Peyer's patch (tissue), 4 donors: ENCODE measurements at regions not wholly inside any gene's neighbourhood (a gene's known extent, or its start where the extent isn't known, plus 50 kb on each side); places are given as distances from the start of the nearest gene placed in this dataset.

Source experiments
- DNase-seq, 3 donors: peaks; one replicate each; pipeline ENCODE4 v3.0.0-alpha.2; 2017 to 2019
- H3K27ac ChIP-seq, 4 donors: fragments of 200-600 bp; sonication (generic); one replicate each; pipeline ENCODE4 v1.5.1; 2016 to 2019
- H3K27me3 ChIP-seq, 2 donors: fragments of 200-600 bp; sonication (generic); one replicate each; pipeline ENCODE4 v1.5.1; 2019
- H3K36me3 ChIP-seq, 3 donors: fragments of 200-600 bp; sonication (generic); one replicate each; pipeline ENCODE4 v1.5.1; 2016 to 2019
- H3K4me1 ChIP-seq, 4 donors: fragments of 200-600 bp; sonication (generic); one replicate each; pipeline ENCODE4 v1.5.1; 2016 to 2019
- H3K4me3 ChIP-seq, 4 donors: fragments of 200-600 bp; sonication (generic); 1 replicate in 3 of 4; 2 replicates in 1 of 4; pipeline ENCODE4 v1.5.1; 2016 to 2019; ENCODE audit warnings: mild to moderate bottlenecking in 1 of 4
- H3K9me3 ChIP-seq, 4 donors: fragments of 200-600 bp; sonication (generic); one replicate each; pipeline ENCODE4 v1.5.1; 2016 to 2019; ENCODE audit warnings: mild to moderate bottlenecking in 1 of 4
- CTCF ChIP-seq, 6 experiments: fragments of 450-650 bp in 4 of 6; fragments of 200-600 bp in 2 of 6; sonication (generic) in 1 of 6; IDR thresholded peaks; one replicate each; pipeline ENCODE4 v1.5.1; 2017 to 2019; ENCODE audit warnings: antibody characterized with exemption in 6 of 6, mild to moderate bottlenecking in 3 of 6, moderate library complexity in 1 of 6
- POLR2A ChIP-seq, 2 donors: fragments of 450-650 bp; IDR thresholded peaks; one replicate each; pipeline ENCODE4 v1.5.1; 2017; ENCODE audit warnings: antibody characterized with exemption in 2 of 2, mild to moderate bottlenecking in 2 of 2, moderate library complexity in 2 of 2

DNA sequence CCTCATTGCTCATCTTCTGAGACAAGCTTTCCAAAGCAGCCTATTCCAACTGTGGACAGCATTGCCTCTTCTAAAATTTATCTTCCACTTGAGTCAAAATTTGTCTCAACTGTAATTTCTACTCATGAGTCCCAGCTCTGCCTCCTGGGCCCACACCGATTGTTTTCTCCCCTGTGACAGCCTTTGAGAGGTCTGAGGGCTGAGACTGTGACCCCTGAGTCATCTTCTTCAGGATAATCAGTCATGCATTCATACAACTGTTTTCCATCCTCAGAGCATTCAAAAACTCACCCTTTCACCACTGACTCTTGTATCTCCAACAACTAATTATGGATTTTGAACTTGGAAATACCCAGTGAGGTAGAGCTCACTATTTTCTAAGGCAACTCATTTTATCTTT is 228.1 kb downstream of the EDA2R start:
- H3K4me1 ChIP-seq, result no peaks in the 10 kb centered on the region
- DNase-seq, result no peak
- H3K27me3 ChIP-seq, result no peaks in the 10 kb centered on the region
- H3K4me3 ChIP-seq, result no peak overlapping the region
- H3K9me3 ChIP-seq, result no peaks in the 10 kb centered on the region
- no peaks in the 10 kb centered on the region for H3K36me3 ChIP-seq
- TF ChIP-seq CTCF (IDR thresholded peaks at IDR 0.05) (no peak), POLR2A (IDR thresholded peaks at IDR 0.05) (no peak)
- no peak overlapping the region for H3K27ac ChIP-seq
